Peyer's patch (tissue), 4 donors: ENCODE measurements at regions not wholly inside any gene's neighbourhood (a gene's known extent, or its start where the extent isn't known, plus 50 kb on each side); places are given as distances from the start of the nearest gene placed in this dataset.
"Not testable (repeated sequence)": the region's sequence is repeated elsewhere in the genome, so short reads cannot be mapped to it uniquely, and the experiment has no call there.

Experiments
- DNase-seq, 3 donors: peaks; one replicate each; pipeline ENCODE4 v3.0.0-alpha.2; 2017 to 2019
- H3K27ac ChIP-seq, 4 donors: fragments of 200-600 bp; sonication (generic); one replicate each; pipeline ENCODE4 v1.5.1; 2016 to 2019
- H3K27me3 ChIP-seq, 2 donors: fragments of 200-600 bp; sonication (generic); one replicate each; pipeline ENCODE4 v1.5.1; 2019
- H3K36me3 ChIP-seq, 3 donors: fragments of 200-600 bp; sonication (generic); one replicate each; pipeline ENCODE4 v1.5.1; 2016 to 2019
- H3K4me1 ChIP-seq, 4 donors: fragments of 200-600 bp; sonication (generic); one replicate each; pipeline ENCODE4 v1.5.1; 2016 to 2019
- H3K4me3 ChIP-seq, 4 donors: fragments of 200-600 bp; sonication (generic); 1 replicate in 3 of 4; 2 replicates in 1 of 4; pipeline ENCODE4 v1.5.1; 2016 to 2019; ENCODE audit warnings: mild to moderate bottlenecking in 1 of 4
- H3K9me3 ChIP-seq, 4 donors: fragments of 200-600 bp; sonication (generic); one replicate each; pipeline ENCODE4 v1.5.1; 2016 to 2019; ENCODE audit warnings: mild to moderate bottlenecking in 1 of 4
- CTCF ChIP-seq, 6 experiments: fragments of 450-650 bp in 4 of 6; fragments of 200-600 bp in 2 of 6; sonication (generic) in 1 of 6; IDR thresholded peaks; one replicate each; pipeline ENCODE4 v1.5.1; 2017 to 2019; ENCODE audit warnings: antibody characterized with exemption in 6 of 6, mild to moderate bottlenecking in 3 of 6, moderate library complexity in 1 of 6
- POLR2A ChIP-seq, 2 donors: fragments of 450-650 bp; IDR thresholded peaks; one replicate each; pipeline ENCODE4 v1.5.1; 2017; ENCODE audit warnings: antibody characterized with exemption in 2 of 2, mild to moderate bottlenecking in 2 of 2, moderate library complexity in 2 of 2

- H3K27ac ChIP-seq = no peak overlapping the region
- DNase-seq = no peak
- H3K4me1 ChIP-seq = no peaks in the 10 kb centered on the region
- TF ChIP-seq POLR2A (IDR thresholded peaks at IDR 0.05) (no peak), CTCF (IDR thresholded peaks at IDR 0.05) (peak in 4 of 6 experiments; percentile 20 to 49 (median 38))
- no peaks in the 10 kb centered on the region for H3K27me3 ChIP-seq
- no peaks in the 10 kb centered on the region for H3K36me3 ChIP-seq
- H3K4me3 ChIP-seq = no peak overlapping the region
- H3K9me3 ChIP-seq = peaks cover 0 to 12% (median 5%) of the 10 kb centered on the region in 4 donors
Measured at GRCh38 chr2:31688282-31688681, 107.5 kb upstream of the SRD5A2 start.

DNA sequence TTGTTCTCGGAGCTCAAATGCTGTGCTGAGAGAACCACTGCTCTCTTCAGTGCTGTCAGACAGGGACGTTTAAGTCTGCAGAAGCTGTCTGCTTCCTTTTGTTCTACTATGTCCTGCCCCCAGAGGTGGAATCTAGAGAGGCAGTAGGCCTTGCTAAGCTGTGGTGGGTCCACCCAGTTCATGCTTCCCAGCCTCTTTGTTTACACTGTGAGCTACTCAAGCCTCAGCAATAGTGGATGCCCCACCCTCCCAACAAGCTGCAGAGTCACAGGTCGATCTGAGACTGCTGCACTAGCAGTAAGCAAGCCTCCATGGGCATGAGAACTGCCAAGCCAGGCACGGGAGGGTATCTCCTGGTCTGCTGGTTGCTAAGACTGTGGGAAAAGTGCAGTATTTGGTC, 102.8 kb upstream of the SRD5A2 start:
- not testable (repeated sequence) for H3K27ac ChIP-seq

GRCh38 chr2:31675485-31675901, 94.8 kb upstream of the SRD5A2 start:
- H3K27ac ChIP-seq = no peak overlapping the region
- no peak for TF ChIP-seq CTCF (IDR thresholded peaks at IDR 0.05)
- no peak for TF ChIP-seq POLR2A (IDR thresholded peaks at IDR 0.05)
- H3K4me1 ChIP-seq = no peaks in the 10 kb centered on the region
- H3K27me3 ChIP-seq = no peaks in the 10 kb centered on the region
- H3K9me3 ChIP-seq = no peaks in the 10 kb centered on the region
- no peak for DNase-seq
- no peaks in the 10 kb centered on the region for H3K36me3 ChIP-seq
- no peak overlapping the region for H3K4me3 ChIP-seq

More for the DNA sequence above, 102.8 kb upstream of the SRD5A2 start:
- H3K9me3 ChIP-seq, H3K36me3 ChIP-seq, DNase-seq, H3K4me1 ChIP-seq, H3K4me3 ChIP-seq, H3K27me3 ChIP-seq: not testable (repeated sequence)

DNA sequence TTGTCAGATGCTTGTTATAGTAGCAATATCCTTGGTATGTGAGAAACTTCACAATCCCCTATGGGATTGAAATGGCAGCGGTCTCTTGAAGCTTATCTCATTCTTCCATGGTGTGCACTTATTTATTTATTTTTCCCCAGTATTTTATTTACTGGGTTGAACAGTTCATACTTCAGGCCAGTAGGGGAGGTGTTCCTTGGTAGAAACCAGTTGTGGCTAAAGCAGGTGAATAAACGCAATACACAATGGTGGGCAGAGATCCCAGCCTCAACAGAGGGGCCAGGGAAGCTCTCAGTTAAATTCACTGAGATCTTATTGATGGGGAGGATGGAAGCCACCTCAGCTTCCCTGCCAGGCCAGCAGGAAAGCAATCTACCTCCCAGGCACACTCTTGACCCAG, 93.7 kb upstream of the SRD5A2 start:
- TF ChIP-seq POLR2A (IDR thresholded peaks at IDR 0.05) (no peak), CTCF (IDR thresholded peaks at IDR 0.05) (no peak)
- no peak for DNase-seq
- no peak overlapping the region for H3K4me3 ChIP-seq
- H3K36me3 ChIP-seq = no peaks in the 10 kb centered on the region
- H3K27me3 ChIP-seq = no peaks in the 10 kb centered on the region
- no peaks in the 10 kb centered on the region for H3K9me3 ChIP-seq
- H3K4me1 ChIP-seq = no peaks in the 10 kb centered on the region
- no peak overlapping the region for H3K27ac ChIP-seq

GRCh38 chr2:31666878-31667277, 86.1 kb upstream of the SRD5A2 start:
- no peaks in the 10 kb centered on the region for H3K36me3 ChIP-seq
- no peak overlapping the region for H3K4me3 ChIP-seq
- no peak for TF ChIP-seq CTCF (IDR thresholded peaks at IDR 0.05)
- no peak for TF ChIP-seq POLR2A (IDR thresholded peaks at IDR 0.05)
- no peaks in the 10 kb centered on the region for H3K27me3 ChIP-seq
- H3K4me1 ChIP-seq = no peaks in the 10 kb centered on the region
- DNase-seq = no peak
- H3K27ac ChIP-seq = no peak overlapping the region
- no peaks in the 10 kb centered on the region for H3K9me3 ChIP-seq

- DNase-seq = no peak
- Histone ChIP-seq H3K4me1 (no peaks in the 10 kb centered on the region), H3K9me3 (no peaks in the 10 kb centered on the region), H3K36me3 (no peaks in the 10 kb centered on the region), H3K4me3 (no peak overlapping the region), H3K27me3 (no peaks in the 10 kb centered on the region), H3K27ac (no peak overlapping the region)
- TF ChIP-seq POLR2A (IDR thresholded peaks at IDR 0.05) (no peak), CTCF (IDR thresholded peaks at IDR 0.05) (no peak)
Measured at GRCh38 chr2:31664949-31665724, 84.4 kb upstream of the SRD5A2 start.
